GM19240 (cell line): ENCODE measurements at regions not wholly inside any gene's neighbourhood (a gene's known extent, or its start where the extent isn't known, plus 50 kb on each side); places are given as distances from the start of the nearest gene placed in this dataset.

Source experiments
- DNase-seq: peaks from one replicate; pipeline ENCODE4 v3.0.0; 2011; ENCODE audit warnings: low spot score; ENCODE audit not compliant: insufficient read length

- DNase-seq, result no peak
Observed at GRCh38 chr12:112559784-112560183, 141.0 kb downstream of the PTPN11 start.

GRCh38 chr12:112564160-112564784 is 145.5 kb downstream of the PTPN11 start:
- DNase-seq, result no peak

GRCh38 chr12:112568641-112569040 is 149.9 kb downstream of the PTPN11 start:
- DNase-seq, result no peak

- DNase-seq, result no peak
Observed at GRCh38 chr12:112570096-112570495, 151.3 kb downstream of the PTPN11 start.

- no peak for DNase-seq
Observed at GRCh38 chr12:112573141-112573540, 154.4 kb downstream of the PTPN11 start.

GRCh38 chr12:112574896-112575558 is 156.3 kb downstream of the PTPN11 start:
- no peak for DNase-seq

- no peak for DNase-seq
Observed at GRCh38 chr12:112575559-112576067, 156.9 kb downstream of the PTPN11 start.

GRCh38 chr12:112577473-112578329 is 159.0 kb downstream of the PTPN11 start:
- no peak for DNase-seq

- DNase-seq, result no peak
Observed at GRCh38 chr12:112584266-112584722, 165.5 kb downstream of the PTPN11 start.

GRCh38 chr12:112586148-112586783 is 167.5 kb downstream of the PTPN11 start:
- no peak for DNase-seq

GRCh38 chr12:112589275-112589674 is 170.5 kb downstream of the PTPN11 start:
- no peak for DNase-seq

GRCh38 chr12:112590281-112590680 is 171.5 kb downstream of the PTPN11 start:
- no peak for DNase-seq

GRCh38 chr12:112591488-112591887 is 172.7 kb downstream of the PTPN11 start:
- no peak for DNase-seq

GRCh38 chr12:112595410-112595809 is 176.7 kb downstream of the PTPN11 start:
- DNase-seq, result no peak

GRCh38 chr12:112597986-112598385 is 179.2 kb downstream of the PTPN11 start:
- DNase-seq, result no peak

- DNase-seq, result no peak
Observed at GRCh38 chr12:112598626-112599025, 179.9 kb downstream of the PTPN11 start.

GRCh38 chr12:112599871-112600270 is 181.1 kb downstream of the PTPN11 start:
- no peak for DNase-seq

GRCh38 chr12:112602150-112602549 is 183.4 kb downstream of the PTPN11 start:
- no peak for DNase-seq

GRCh38 chr12:112606611-112607365 is 184.8 kb upstream of the RPH3A start:
- DNase-seq, result no peak

GRCh38 chr12:112607427-112607826 is 184.1 kb upstream of the RPH3A start:
- no peak for DNase-seq

- no peak for DNase-seq
Observed at GRCh38 chr12:112611908-112612307, 179.6 kb upstream of the RPH3A start.
